GM19238 (cell line): ENCODE measurements at regions not wholly inside any gene's neighbourhood (a gene's known extent, or its start where the extent isn't known, plus 50 kb on each side); places are given as distances from the start of the nearest gene placed in this dataset.

Experiments used
- DNase-seq: peaks from one replicate; pipeline ENCODE4 v3.0.0; 2011; ENCODE audit warnings: low spot score; ENCODE audit not compliant: insufficient read length

DNA sequence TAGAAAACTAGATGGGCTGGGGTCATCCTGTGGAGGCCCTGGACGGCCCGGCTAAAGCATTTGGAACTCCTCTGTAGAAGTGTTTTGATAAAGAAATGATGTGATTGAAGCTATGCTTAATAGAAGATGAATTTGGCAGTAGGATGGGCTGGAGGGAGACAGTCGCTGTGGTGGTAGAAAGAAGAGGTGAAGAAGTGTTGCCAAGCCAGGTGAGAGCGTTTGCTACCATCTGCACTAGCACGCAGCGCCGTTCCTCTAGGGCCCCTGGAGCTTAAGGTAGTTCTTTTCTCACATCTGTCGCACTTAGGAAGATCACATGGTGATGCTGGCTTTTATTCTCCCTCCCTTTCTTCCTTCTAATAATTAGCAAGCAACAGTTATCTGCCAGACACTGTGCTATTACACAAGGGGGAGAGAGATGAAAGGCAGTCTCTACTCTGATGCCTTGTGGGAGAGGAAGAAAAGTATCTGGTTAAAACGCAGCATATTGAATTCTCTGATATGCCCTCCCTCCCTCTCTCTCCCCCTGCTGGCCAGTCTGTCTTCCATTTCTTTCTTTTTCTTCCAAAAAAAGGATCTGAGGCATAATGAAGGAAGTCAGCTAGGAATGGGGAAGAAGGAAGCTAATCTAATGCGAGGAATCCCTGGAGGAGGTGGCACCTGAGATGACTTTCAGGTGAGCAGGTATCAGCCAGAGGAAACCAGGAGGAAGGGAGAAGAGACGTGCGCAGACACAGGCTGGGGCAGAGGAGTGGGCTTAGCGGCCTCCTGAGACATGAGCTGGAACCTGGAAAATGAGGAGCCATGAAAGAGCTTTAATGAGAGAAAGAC is 162.3 kb upstream of the KLF14 start:
- no peak for DNase-seq

DNA sequence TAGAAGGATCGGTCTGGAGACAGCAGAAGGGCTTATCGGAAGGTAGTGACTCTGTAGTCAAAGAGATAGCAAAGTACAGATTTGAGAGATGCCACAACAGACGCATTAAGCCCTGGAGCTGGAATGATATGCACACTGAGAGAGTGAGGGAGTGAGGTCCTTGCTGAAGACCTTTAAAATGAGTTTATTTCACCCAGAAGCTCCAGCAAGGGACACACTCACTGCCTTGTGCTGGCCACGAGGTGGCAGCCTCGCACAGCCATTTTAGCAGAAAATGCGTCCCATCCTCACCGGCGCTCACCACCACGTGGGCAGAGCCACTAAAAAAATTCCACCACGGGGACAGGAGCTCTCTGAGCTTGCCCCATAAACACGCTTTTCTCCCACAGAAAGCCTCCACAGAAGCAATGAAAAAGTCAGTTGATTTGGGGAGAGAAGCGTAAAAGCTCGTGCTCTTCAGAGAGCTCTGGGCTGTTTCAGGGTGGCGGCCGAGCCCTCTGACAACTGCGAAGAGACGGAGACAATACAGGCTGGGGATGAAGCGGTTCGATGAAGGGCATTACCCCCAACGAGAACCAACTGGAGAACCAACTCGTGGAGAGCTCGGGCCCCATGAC is 163.0 kb upstream of the KLF14 start:
- DNase-seq: peak; percentile 46

DNA sequence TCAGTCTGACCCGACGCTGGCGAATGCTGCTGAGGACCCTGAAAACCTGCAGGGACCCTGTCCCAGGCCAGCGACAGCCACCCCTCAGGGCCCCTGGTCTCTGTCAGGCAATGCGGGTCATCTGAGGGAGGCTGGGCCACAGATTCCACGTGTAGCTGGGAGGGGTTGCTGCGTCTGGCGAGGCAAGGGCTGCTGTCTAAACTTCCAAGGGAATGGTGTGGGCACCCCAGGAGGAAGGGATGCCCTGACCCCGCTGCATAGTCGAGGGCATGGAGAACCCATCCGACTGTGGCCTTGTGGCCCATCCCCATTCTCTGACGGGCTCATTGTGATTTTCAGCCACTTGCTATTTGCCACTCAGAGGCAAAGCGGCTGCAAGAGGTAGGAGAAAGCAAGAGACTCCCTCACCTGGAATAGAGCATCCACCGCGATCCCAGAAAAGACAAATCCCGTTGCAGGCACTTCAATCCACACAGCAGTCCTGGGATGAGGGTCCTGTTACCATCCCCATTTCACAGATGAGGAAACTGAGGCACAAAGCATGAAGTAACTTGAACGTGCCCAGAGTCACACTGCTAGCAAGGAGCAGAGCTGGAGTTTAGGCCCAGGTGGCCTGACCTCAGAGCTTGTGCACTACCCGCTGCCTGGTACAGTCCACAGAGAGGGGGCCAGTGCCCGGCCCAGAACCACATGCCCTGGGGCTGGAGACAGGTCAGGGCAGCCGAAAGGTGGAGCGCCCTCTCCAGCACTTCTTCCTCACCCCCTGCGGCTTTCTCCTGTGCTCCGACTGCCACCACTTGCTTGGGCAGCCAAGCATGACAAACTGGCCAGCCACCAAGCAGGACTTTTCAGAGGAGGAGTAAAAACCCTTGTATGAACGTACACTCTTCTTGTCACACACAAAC is 163.8 kb upstream of the KLF14 start:
- no peak for DNase-seq

DNA sequence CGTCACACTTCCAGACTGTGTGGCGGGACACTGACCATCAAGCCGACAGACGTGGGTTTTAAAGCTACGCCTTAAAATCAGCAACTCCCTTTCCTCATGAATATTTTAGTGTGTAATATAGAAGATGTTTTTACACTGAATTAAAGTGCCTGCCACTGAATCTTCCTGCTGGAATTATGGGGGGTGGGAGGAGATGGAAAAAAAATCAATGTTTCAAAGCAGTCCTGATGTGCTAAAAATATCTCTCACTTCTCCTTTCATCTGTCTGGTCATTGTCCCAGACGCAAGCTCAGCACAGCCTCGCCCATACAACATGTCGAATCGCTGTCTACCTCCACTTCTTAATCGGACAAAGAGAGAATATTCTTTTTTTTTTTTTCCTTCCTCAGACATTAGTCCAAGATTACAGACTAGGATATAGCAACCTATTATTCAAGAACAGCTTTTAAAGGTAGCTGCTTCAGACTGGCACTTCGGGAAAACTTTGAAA is 165.1 kb upstream of the KLF14 start:
- no peak for DNase-seq

DNA sequence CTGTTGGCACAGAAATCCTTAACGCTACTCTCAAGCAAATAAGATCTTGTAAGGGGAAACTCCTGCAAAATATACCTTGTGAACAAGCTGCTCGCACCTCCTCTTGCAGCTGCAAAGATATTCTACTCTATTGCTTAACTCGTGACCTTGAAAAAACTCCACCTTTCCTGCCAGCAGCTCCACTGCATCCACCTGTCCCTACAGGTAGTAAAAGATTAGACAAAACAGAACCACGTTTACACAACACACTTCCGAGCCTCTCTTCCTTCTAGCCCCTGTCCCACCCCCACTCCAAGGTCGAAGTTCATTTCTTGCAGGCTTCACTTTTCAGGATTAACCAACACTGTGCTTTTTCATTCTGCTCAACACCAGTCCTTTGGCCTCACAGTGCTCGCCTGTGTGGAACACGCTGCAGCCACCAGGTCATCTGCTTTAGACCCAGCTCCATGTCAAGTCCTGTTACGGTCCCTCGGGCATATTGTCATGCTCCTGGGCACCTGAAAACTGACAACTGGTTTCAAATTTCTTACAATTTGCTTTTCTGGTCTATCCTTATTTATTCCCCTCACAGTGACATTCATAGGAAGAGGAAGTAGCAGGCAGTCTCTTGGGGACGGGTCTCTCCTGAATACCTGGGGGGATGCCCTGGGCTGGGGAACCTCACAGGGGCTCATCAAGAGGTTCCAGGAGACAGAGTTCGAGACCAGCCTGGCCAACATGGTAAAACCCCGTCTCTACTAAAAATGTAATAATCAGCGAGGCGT is 165.8 kb upstream of the KLF14 start:
- DNase-seq: no peak

DNA sequence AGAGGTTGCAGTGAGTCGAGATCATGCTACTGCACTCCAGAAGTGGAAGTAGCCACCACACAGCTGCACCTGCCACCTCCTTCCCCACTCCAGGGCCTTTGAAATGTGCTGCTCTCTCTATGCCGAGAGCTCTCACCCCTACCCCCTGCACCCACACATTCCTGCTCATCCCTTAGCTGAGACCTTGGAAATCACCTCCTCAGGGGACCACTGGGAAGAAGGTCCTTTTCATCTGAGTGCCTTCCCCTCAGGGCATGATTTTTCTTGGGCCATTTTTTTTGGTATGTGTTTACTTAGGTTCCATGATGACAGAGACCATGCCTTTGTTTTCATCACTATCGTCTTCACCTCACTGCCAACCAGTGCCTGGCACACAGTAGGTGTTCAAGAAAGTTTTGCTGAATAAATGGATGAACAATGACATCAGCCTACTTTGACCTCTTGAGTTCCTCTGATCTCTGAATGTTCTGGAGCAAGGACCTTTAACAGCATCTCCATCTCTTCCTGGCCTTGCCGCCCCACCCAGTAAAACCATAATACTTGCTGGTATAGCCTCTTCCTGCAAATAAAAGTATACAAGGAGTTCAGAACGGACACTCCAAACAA is 166.6 kb upstream of the KLF14 start:
- no peak for DNase-seq

DNA sequence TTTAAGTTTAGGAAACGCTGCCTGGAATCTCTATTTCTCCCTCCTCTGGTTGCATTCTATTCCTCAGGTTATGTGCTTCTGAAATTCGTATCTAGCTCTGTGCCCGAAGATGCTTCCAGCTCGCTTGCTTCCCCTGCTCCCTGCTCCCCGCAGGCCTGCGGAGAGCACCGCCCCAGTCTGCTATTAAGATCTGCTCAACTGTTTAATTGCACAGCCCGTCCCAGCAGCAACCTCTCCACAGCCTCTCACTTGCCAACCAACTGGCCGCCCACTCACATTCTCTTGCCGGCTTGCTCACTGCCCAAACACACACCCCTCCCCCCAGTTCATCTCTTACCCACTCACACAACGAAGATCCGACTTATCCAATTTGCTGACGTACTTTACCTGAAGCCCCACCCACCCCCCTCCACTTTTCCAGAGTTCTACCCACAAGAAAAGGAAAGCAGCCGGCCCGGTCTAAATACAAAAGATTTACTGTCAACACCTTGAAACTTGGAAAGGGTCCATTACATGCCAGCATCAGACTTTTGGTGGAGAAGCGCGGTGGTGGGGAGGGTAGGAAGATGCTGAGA is 167.3 kb upstream of the KLF14 start:
- no peak for DNase-seq

DNA sequence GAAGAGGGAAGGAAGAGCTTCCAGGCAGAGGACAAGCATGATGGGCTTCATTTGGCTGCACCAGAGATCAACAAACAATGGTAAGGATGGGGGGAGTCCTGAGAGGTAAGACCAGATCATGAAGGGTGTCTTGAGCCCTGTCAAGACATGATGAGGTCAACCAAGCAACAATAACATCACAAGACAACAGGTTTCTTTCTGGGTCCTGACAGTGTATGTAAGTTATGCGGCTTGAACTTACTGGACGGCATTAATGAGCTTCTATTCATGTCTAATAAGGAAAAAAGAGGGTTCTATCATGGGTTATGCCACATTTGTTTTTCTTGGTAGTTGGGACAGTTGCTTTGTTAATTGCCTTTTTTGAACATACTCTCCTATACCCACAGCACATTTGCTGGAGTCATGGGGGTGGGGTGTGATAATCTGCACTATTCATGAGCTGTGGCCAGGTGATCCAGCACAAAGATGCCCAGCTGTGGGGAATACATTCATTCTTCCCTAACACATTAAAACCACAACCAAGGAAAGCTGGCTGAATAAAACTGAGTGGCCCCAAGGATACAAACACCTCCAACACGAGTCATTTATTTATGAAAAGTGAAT is 168.8 kb upstream of the KLF14 start:
- DNase-seq: no peak

DNA sequence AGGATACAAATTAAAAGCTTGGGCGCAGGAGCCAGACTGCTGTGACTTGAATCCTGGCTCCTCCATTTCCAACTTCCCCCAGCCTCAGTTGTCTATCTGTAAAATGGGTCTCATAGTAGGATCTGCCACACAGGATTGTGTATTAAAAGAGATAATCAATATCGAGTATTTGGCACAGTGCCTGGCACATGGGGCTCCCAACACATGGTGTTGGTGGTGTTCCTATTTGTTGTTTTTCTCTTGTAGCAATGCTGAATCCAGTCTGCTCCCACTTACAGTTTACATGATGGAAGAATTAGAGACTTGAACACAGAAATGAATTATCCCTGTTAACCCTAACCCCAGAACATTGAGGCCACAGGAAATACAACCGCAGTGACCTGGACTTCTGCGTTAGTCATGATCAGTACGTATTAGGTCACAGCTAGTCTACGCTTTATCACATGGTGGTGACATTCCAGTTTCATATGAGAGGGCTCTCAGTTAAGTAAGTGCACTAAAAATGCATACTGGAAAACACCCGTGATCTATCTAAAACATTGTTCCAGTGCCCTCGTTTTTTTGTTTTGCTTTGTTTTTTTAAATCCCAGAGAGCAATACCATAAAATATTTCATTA is 169.5 kb upstream of the KLF14 start:
- no peak for DNase-seq

DNA sequence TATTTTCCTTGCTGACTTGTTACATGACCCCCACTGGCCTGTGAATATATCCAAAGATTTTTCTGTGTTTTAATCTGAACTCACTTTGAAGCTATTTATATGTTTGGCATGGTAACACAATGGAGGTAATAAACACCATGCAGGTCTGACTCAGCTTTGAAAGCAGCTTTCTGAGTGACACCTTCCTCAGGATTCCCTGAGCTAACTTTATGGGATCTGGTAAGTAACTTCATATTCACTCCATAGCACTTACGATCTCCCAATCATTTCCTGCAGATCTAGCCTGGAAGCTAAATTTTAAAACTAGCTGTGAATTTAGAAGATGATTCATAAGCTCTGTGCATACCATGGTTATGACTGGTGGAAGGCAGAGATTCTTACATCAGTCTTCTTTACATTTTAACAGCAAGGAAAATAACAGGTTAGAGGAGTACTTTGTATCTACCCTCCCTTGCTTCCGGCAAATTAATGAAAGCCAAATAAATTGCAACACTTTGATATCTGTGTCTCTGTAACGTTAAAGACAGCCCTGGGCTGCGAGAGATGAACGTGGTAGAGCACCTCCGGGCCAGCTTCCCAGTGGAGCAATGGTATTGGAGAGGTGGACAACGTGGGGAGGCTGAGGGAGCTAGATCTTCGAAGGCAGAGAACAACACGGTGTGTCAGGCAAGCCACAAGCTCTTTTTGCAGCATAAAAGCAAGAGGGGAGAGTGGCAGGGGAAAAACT is 170.2 kb upstream of the KLF14 start:
- no peak for DNase-seq

DNA sequence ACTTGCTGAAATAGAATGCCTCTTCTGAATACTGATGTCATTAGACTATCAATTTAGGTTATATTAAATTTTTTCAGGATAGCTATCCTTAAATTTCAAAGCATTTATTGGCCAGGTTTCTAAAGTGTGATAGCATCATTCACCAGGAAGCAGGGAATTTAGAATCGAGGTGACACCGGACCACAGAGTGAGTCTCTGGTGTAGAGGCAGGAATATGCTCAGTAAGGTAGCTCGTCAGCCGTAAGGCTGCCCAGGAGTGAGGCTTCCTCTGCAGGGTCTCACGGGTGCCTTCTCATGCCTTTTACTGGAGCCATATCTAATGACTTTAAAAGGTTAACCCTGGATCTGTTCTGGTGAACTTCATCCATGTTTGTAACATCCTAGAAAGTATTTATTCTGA is 170.8 kb upstream of the KLF14 start:
- DNase-seq: no peak

DNA sequence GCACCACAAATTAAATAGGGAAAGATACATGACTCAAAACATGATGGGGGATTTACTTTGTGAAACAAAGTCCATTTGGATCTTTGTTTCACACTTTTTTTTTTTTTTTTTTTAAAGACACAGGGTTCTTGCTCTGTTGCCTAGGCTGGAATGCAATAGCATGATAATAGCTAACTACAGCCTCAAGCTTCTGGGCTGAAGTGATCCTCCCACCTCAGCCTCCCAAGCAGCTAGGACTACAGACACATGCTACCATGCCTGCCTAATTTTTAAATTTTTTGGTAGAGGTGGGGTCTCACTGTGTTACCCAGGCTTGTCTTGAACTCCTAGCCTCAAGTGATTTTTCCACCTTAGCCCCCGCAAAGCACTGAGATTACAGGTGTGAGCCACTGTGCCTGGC is 172.6 kb upstream of the KLF14 start:
- DNase-seq: no peak

DNA sequence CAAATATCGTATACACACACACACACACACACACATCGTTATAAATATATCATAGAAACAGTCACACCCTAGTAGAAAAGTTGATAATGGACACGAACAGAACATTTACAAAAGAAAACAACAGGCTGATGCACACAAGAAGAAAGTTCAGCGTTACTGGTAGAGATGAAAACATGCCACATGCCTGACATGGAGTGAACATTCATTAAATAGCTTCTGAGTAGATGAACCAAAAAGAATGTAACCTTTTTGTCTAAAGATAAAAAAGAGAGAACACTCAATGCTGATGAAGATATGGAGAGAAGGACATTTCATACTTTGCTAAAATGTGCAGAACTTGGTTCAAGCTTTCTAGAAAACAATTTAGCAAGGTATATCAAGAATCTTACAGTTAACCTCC is 173.4 kb upstream of the KLF14 start:
- DNase-seq: no peak

DNA sequence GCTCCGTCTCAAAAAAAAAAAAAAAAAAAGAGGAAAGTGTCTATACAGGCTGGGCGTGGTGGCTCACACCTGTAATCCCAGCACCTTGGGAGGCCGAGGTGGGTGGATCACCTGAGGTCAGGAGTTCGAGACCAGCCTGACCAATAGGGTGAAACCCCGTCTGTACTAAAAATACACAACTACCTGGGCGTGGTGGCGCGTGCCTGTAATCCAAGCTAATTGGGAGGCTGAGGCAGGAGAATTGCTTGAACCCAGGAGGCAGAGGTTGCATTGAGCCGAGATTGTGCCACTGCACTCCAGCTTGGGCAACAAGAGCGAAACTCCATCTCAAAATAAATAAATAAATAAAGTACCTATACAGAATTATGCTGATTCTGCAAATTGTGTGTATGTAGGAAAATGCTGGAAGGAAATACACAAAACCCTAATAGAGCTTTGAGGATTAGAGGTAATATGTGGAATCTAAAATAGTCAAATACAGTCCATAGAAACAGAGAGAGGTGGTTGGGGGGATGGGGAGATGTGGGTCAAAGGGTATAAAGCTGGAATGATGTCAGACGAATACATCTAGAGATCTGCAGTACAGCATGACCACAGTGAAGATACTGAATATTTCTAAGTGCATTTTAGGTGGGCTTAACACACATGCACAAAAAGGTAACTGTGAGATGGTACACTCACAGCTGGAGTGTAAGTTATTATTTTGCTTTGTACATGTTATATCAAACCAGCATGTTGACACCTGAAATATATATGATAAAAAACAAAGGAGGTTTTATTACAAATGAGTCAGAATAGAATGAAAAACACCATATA is 174.5 kb upstream of the KLF14 start:
- no peak for DNase-seq

DNA sequence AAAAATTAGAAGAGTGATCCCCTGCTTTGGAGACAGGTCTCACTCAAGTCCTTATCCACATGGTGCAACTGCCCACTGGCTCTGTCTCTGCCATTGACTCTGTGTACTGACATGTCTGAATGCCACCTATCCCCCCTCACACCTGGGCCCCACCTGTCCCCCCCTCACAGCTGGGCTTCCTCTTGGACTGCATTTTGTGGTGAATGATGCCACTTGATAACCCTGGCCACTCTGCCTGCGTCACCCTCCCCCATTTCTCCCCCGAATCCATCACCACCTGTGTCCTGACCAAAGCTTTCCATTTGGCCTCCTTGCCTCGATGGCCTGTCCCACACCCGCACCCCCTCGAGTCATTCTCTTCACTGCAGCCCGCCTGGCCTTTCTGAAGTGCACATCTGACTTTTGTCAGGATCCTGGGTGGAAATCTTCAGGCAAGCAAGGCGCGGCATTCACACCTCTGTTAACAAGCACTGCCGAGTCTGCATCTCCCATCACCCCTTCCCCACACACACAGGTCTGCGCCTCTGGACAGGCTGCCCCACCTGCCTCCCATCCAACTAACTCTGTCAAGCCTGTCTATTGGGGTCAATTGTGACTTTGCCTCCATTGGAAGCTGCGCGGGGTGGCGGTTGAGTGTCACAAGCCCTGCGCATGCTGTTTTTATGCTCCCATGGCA is 175.3 kb upstream of the KLF14 start:
- DNase-seq: no peak

DNA sequence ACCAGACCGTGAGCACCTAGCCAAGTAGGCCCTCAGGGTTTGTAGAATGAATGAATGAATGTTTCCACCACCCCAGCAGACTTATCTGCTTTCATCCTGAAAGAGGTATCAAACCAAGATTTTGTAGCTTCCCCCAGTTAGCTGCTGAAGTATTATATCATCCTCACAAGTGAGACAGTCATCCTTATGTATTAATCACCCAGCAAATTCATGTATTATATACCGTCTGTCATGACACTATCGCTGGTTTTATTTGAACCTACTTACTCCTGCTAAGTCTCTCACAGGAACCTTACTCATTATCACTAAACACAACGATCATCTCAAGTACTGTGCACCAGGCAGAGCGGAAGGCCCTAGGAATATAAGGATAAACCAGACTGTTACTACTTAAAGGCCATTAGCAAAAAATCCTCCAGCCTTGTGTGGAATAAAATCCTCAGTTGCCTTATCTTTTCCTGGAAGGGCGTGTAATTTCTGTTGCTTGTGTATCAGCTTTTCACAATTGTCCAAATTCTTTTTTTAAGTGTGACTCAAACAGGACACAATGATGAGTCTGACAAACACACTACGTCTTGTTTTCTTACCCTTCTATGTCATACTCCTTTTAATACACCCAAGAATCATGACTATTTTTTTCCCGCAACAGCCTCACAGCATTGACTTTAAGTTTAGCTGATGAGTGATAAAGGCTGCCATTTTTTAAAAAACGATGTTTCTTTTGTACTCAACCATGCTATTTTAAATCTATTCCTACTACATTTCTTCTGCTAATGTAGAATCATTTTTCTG is 176.1 kb upstream of the KLF14 start:
- no peak for DNase-seq
